Sigmoid colon (tissue), 6 donors: ENCODE measurements at regions not wholly inside any gene's neighbourhood (a gene's known extent, or its start where the extent isn't known, plus 50 kb on each side); places are given as distances from the start of the nearest gene placed in this dataset.

ENCODE experiments used
- DNase-seq: peaks from one replicate; pipeline ENCODE4 v3.0.0-alpha.2; 2019
- H3K27ac ChIP-seq, 4 donors: fragments of 200-600 bp; sonication (generic); one replicate each; pipeline ENCODE4 v1.5.1; 2016 to 2019; ENCODE audit warnings: mild to moderate bottlenecking in 1 of 4
- H3K27me3 ChIP-seq, 3 donors: fragments of 200-600 bp; sonication (generic); one replicate each; pipeline ENCODE4 v1.5.1; 2019; ENCODE audit warnings: mild to moderate bottlenecking in 1 of 3
- H3K36me3 ChIP-seq, 4 donors: fragments of 200-600 bp; sonication (generic); one replicate each; pipeline ENCODE4 v1.5.1; 2016 to 2019
- H3K4me1 ChIP-seq, 4 donors: fragments of 200-600 bp; sonication (generic); one replicate each; pipeline ENCODE4 v1.5.1; 2017 to 2019
- H3K4me3 ChIP-seq, 4 donors: fragments of 200-600 bp; sonication (generic); one replicate each; pipeline ENCODE4 v1.5.1; 2017 to 2019; ENCODE audit warnings: mild to moderate bottlenecking in 2 of 4, moderate library complexity in 1 of 4
- H3K9me3 ChIP-seq, 4 donors: fragments of 200-600 bp in 3 of 4; sonication (generic) in 3 of 4; one replicate each; pipeline versions ENCODE4 v1.5.1 to v1.6.1; 2013 to 2019
- CTCF ChIP-seq, 4 experiments: fragments of 450-650 bp in 3 of 4; fragments of 200-600 bp in 1 of 4; IDR thresholded peaks; one replicate each; pipeline ENCODE4 v1.5.1; 2016 to 2019; ENCODE audit warnings: antibody characterized with exemption in 4 of 4, mild to moderate bottlenecking in 3 of 4, moderate library complexity in 2 of 4
- EP300 ChIP-seq, 4 donors: sonication (generic); formaldehyde crosslinking; IDR thresholded peaks; one replicate each; pipeline ENCODE4 v1.6.1; 2017; ENCODE audit warnings: antibody characterized with exemption in 4 of 4
- POLR2A ChIP-seq, 2 donors: fragments of 450-650 bp; IDR thresholded peaks; one replicate each; pipeline ENCODE4 v1.6.1; 2016; ENCODE audit warnings: antibody characterized with exemption in 2 of 2, mild to moderate bottlenecking in 2 of 2, moderate library complexity in 2 of 2
- POLR2AphosphoS5 ChIP-seq, 4 donors: sonication (generic); formaldehyde crosslinking; IDR thresholded peaks; one replicate each; pipeline ENCODE4 v1.6.1; 2017; ENCODE audit warnings: antibody characterized with exemption in 4 of 4
- WGBS, 2 donors: extraction: QIAGEN DNeasy Blood & Tissue Kit; methylation state at CpG; one replicate each; pipeline ENCODE4 v1.1.7; 2013; 5-methylcytosine and 5-hydroxymethylcytosine counted together
- intact Hi-C: fragments of 100-400 bp; cut with DNase I; formaldehyde crosslinking; loops from one replicate; pipeline ENCODE4 v1.15.1; 2023
- donor health status: healthy with polysubstance abuse.
- donor health status: healthy.

- H3K27ac ChIP-seq: no peak overlapping the region
- 91% methylated on average over 3 of the region's 3 CpGs for WGBS, 2 donors
- no peaks in the 10 kb centered on the region for H3K27me3 ChIP-seq
- TF ChIP-seq EP300 (IDR thresholded peaks at IDR 0.05) (no peak), POLR2A (IDR thresholded peaks at IDR 0.05) (no peak), CTCF (IDR thresholded peaks at IDR 0.05) (no peak)
- H3K36me3 ChIP-seq: no peaks in the 10 kb centered on the region
- H3K9me3 ChIP-seq: peaks cover 0 to 5% (median 1%) of the 10 kb centered on the region in 4 donors
- H3K4me1 ChIP-seq: no peaks in the 10 kb centered on the region
- intact Hi-C loops: no loop called here
- no peak overlapping the region for H3K4me3 ChIP-seq
- no peak for DNase-seq
Observed at GRCh38 chr4:32909053-32909452, 2188.9 kb downstream of the PCDH7 start.

GRCh38 chr4:32909736-32910135, 2189.6 kb downstream of the PCDH7 start:
- H3K4me1 ChIP-seq: no peaks in the 10 kb centered on the region
- 67 to 81% methylated on average over 2 of the region's 2 CpGs for WGBS, 2 donors

DNA sequence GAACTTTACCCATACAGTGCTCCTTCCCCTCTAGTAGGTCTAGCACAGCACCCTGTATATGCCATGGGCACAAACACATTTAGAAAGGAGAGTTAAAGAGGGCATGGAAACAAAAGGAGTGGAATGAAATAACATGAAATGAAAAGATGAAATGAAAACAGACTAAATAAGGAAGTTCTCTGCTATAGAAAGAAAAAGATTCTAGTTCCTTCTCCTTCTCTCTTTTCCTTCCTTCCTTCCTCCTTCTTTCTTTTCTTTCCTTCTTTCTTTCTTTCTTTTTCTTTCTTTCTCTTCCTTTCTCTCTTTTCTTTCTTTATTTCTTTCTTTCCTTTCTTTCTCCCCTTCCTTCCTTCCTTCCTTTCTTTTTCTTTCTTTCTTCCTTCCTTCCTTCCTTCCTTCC, 2197.4 kb downstream of the PCDH7 start:
- TF ChIP-seq POLR2A (IDR thresholded peaks at IDR 0.05): no peak
- no peak for TF ChIP-seq POLR2AphosphoS5 (IDR thresholded peaks at IDR 0.05)
- no peak for TF ChIP-seq CTCF (IDR thresholded peaks at IDR 0.05)
- TF ChIP-seq EP300 (IDR thresholded peaks at IDR 0.05): no peak
- Histone ChIP-seq H3K4me3 (no peak overlapping the region), H3K27me3 (no peaks in the 10 kb centered on the region), H3K4me1 (no peaks in the 10 kb centered on the region), H3K36me3 (no peaks in the 10 kb centered on the region), H3K27ac (no peak overlapping the region), H3K9me3 (peaks cover 0 to 5% (median 0%) of the 10 kb centered on the region in 4 donors)
- DNase-seq: no peak
- intact Hi-C loops: no loop called here

More at GRCh38 chr4:32909736-32910135, 2189.6 kb downstream of the PCDH7 start:
- no peaks in the 10 kb centered on the region for H3K36me3 ChIP-seq
- H3K27ac ChIP-seq: no peak overlapping the region
- intact Hi-C loops: no loop called here
- no peak for DNase-seq
- TF ChIP-seq POLR2A (IDR thresholded peaks at IDR 0.05) (no peak), POLR2AphosphoS5 (IDR thresholded peaks at IDR 0.05) (no peak), EP300 (IDR thresholded peaks at IDR 0.05) (no peak), CTCF (IDR thresholded peaks at IDR 0.05) (no peak)
- H3K9me3 ChIP-seq: peaks cover 0 to 5% (median 1%) of the 10 kb centered on the region in 4 donors
- no peak overlapping the region for H3K4me3 ChIP-seq
- no peaks in the 10 kb centered on the region for H3K27me3 ChIP-seq

DNA sequence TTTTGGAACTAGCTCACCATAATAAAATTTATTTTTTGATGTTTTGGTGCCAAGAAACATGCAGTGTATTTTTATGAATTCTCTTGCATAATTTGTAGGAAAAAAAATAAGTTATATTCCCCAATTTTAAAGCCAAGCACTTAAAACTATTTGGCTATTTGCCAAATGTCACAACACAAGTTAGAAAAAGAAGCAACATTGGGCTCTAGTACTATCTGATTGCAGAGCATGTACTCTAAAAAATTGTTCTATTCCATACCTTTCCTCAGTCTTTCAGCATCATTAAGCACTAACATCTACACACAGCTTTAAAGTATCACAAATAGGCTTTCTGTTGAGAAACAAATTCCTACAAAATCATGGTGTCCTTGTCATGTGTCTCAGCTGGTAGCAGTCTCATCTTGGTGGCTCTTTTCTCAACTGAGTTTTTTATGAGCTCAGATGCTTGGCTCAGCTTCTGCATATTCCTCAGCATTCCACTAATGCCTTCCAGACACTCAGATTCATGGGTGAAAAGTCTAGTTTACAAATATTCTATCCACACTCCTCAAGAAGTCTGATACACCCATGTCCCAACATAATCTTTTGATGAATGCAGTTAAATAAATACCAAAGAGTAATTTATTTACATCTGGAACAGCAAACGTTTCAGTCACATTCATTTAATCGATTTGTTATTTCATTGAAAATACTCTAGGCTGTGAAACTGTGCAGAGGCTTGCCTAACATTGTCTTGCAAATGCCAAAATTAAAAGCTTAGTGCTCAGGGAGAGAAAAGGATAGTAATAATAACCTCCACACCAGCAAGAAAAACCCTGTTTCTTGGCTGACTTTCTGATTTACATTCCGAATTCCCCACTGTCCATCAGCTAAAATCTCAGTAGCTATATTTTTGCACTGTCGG, 2209.9 kb downstream of the PCDH7 start:
- H3K4me3 ChIP-seq: no peak overlapping the region
- intact Hi-C loops: no loop called here
- no peak for TF ChIP-seq EP300 (IDR thresholded peaks at IDR 0.05)
- TF ChIP-seq POLR2AphosphoS5 (IDR thresholded peaks at IDR 0.05): no peak
- DNase-seq: no peak
- H3K36me3 ChIP-seq: no peaks in the 10 kb centered on the region
- H3K27me3 ChIP-seq: no peaks in the 10 kb centered on the region
- H3K4me1 ChIP-seq: peaks cover 2 to 17% (median 13%) of the 10 kb centered on the region in 4 donors
- WGBS, 2 donors: 65 to 70% methylated on average over 4 of the region's 4 CpGs
- no peak overlapping the region for H3K27ac ChIP-seq
- no peaks in the 10 kb centered on the region for H3K9me3 ChIP-seq

DNA sequence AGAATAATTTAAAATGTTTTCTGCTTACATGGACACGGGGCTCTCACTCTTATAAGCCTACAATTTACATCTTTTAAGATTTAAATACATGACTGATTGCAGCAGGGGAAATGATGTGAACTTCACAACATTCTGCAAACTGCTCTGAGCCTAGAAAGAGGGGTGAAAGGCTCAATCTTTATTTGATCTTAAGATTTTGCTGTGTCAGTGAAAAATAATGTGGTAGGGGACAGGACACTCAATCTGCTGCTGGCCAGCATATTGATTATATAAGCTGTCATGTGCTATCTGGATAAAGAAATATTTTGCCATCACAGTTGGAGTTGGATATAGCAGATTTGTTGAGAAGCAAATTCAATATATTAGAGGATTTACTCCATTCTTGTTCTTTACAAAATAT, 2210.5 kb downstream of the PCDH7 start:
- H3K9me3 ChIP-seq: no peaks in the 10 kb centered on the region
- no peaks in the 10 kb centered on the region for H3K36me3 ChIP-seq
- 27 to 43% methylated on average over 1 of the region's 1 CpG for WGBS, 2 donors
- no peak overlapping the region for H3K27ac ChIP-seq
- no peaks in the 10 kb centered on the region for H3K27me3 ChIP-seq
- H3K4me3 ChIP-seq: no peak overlapping the region
- H3K4me1 ChIP-seq: peaks cover 2 to 17% (median 13%) of the 10 kb centered on the region in 4 donors
- no peak for TF ChIP-seq POLR2AphosphoS5 (IDR thresholded peaks at IDR 0.05)
- TF ChIP-seq EP300 (IDR thresholded peaks at IDR 0.05): no peak
- TF ChIP-seq CTCF (IDR thresholded peaks at IDR 0.05): no peak
- no peak for TF ChIP-seq POLR2A (IDR thresholded peaks at IDR 0.05)
- intact Hi-C loops: no loop called here
- no peak for DNase-seq
